ENCODE measurements at regions not wholly inside any gene's neighbourhood (a gene's known extent, or its start where the extent isn't known, plus 50 kb on each side); places are given as distances from the start of the nearest gene placed in this dataset.

GRCh38 chr5:111643499-111643898 lies 113.5 kb downstream of the NREP start:
- TF ChIP-seq, protein P1, sequence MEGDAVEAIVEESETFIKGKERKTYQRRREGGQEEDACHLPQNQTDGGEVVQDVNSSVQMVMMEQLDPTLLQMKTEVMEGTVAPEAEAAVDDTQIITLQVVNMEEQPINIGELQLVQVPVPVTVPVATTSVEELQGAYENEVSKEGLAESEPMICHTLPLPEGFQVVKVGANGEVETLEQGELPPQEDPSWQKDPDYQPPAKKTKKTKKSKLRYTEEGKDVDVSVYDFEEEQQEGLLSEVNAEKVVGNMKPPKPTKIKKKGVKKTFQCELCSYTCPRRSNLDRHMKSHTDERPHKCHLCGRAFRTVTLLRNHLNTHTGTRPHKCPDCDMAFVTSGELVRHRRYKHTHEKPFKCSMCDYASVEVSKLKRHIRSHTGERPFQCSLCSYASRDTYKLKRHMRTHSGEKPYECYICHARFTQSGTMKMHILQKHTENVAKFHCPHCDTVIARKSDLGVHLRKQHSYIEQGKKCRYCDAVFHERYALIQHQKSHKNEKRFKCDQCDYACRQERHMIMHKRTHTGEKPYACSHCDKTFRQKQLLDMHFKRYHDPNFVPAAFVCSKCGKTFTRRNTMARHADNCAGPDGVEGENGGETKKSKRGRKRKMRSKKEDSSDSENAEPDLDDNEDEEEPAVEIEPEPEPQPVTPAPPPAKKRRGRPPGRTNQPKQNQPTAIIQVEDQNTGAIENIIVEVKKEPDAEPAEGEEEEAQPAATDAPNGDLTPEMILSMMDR (IDR thresholded peaks at IDR 0.05 in 4 of 5, conservative IDR thresholded peaks at IDR 0.05 in 1 of 5), result no peak
- no peak for TF ChIP-seq POLR2A (IDR thresholded peaks at IDR 0.05)

Measured in gastrocnemius medialis (tissue), 4 donors.